ENCODE measurements at regions not wholly inside any gene's neighbourhood (a gene's known extent, or its start where the extent isn't known, plus 50 kb on each side); places are given as distances from the start of the nearest gene placed in this dataset.

DNA sequence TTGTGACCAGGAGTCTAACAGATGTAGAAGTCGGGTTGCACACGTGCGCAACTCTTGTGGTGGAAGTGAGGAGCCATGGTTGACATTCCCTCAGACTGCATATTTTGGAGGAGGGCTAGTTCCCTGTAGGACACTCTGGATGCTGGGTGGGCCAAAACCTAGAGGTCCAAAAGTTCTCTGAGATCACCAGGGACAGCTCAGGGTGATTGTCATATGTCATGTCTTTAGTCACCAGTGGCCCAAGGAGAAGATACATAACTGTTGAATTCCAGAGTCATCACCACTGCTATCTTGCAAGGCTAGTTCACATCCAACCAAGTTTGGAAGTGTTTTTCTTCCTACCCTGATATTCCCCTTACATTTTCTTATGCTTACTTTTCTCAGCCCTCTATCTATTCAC is 95.2 kb upstream of the C3orf80 start:
- no peaks in the 10 kb centered on the region for H3K79me2 ChIP-seq (ENCODE audit: insufficient read depth, low read length)
- no peaks in the 10 kb centered on the region for H3K9me3 ChIP-seq (ENCODE audit: low read length)
- no peak overlapping the region for H3K27ac ChIP-seq (ENCODE audit: extremely low read length, insufficient read depth, low read length)
- no peak overlapping the region for H2AFZ ChIP-seq (ENCODE audit: low read length)
- no peak overlapping the region for H3K4me3 ChIP-seq (replicated peaks in 1 of 3; ENCODE audit: insufficient read depth in 1 of 3, low read depth in 2 of 3, low read length in 3 of 3)
- BruUV-seq (replicated peaks), result no TSS peak
- no peaks in the 10 kb centered on the region for H3K36me3 ChIP-seq (replicated peaks in 1 of 2; ENCODE audit: control insufficient read depth in 1 of 2, insufficient read depth in 2 of 2, low read length in 2 of 2)
- intact Hi-C loops (cut with micrococcal nuclease; ENCODE audit: unreplicated experiment) (loop anchor here (5.0 kb wide), 1 partner anchor 83 kb away; no protein-coding TSS in a partner anchor), in situ Hi-C loops (cut with HindIII; ENCODE audit: extremely low pct_ligation_motif_present, low pct_unique_long_range_greater_than_20kb) (loop anchor here (5.0 kb wide), 1 partner anchor 93 kb away; no protein-coding TSS in a partner anchor)
- DNase-seq (ENCODE audit: low spot score) (no peak), FAIRE-seq (no peak), ATAC-seq (no peak)
- no peak overlapping the region for H3K9ac ChIP-seq (ENCODE audit: insufficient read depth, low read depth, low read length)
- no peaks in the 10 kb centered on the region for H3K27me3 ChIP-seq (ENCODE audit: control insufficient read depth in 1 of 2, insufficient read depth in 2 of 2, low read length in 2 of 2)
- no peak overlapping the region for H3K4me2 ChIP-seq (ENCODE audit: low read depth, low read length)
- 79% methylated on average over 3 of the region's 3 CpGs for WGBS (ENCODE audit: low lambda C conversion rate)
- no peaks in the 10 kb centered on the region for H3K4me1 ChIP-seq (ENCODE audit: insufficient read depth, low read length)
- no peak for TF ChIP-seq ZNF256 (CRISPR knock-in tag; conservative IDR thresholded peaks at IDR 0.05)
- TF ChIP-seq, protein P1, sequence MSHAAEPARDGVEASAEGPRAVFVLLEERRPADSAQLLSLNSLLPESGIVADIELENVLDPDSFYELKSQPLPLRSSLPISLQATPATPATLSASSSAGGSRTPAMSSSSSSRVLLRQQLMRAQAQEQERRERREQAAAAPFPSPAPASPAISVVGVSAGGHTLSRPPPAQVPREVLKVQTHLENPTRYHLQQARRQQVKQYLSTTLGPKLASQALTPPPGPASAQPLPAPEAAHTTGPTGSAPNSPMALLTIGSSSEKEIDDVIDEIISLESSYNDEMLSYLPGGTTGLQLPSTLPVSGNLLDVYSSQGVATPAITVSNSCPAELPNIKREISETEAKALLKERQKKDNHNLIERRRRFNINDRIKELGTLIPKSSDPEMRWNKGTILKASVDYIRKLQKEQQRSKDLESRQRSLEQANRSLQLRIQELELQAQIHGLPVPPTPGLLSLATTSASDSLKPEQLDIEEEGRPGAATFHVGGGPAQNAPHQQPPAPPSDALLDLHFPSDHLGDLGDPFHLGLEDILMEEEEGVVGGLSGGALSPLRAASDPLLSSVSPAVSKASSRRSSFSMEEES (CRISPR knock-in tag; IDR thresholded peaks at IDR 0.05), result no peak
- TF ChIP-seq KDM5A (IDR thresholded peaks at IDR 0.05; ENCODE audit: borderline replicate concordance, low read length), result no peak
- TF ChIP-seq ZNF230 (CRISPR knock-in tag; IDR thresholded peaks at IDR 0.05), result no peak
- no peak for TF ChIP-seq HOXD1 (CRISPR knock-in tag; IDR thresholded peaks at IDR 0.05)
- no peak for TF ChIP-seq POLR2AphosphoS5 (IDR thresholded peaks at IDR 0.05; ENCODE audit: low read depth, low read length)
- TF ChIP-seq JUN (CRISPR knock-in tag; IDR thresholded peaks at IDR 0.05), result no peak
- no peak for TF ChIP-seq ZNF17 (CRISPR knock-in tag; IDR thresholded peaks at IDR 0.05)
- TF ChIP-seq, protein P2, sequence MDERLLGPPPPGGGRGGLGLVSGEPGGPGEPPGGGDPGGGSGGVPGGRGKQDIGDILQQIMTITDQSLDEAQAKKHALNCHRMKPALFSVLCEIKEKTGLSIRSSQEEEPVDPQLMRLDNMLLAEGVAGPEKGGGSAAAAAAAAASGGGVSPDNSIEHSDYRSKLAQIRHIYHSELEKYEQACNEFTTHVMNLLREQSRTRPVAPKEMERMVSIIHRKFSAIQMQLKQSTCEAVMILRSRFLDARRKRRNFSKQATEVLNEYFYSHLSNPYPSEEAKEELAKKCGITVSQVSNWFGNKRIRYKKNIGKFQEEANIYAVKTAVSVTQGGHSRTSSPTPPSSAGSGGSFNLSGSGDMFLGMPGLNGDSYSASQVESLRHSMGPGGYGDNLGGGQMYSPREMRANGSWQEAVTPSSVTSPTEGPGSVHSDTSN (CRISPR knock-in tag; IDR thresholded peaks at IDR 0.05), result no peak
- no peak for TF ChIP-seq CENPX (CRISPR knock-in tag; IDR thresholded peaks at IDR 0.05)
- TF ChIP-seq SNAPC2 (CRISPR knock-in tag; IDR thresholded peaks at IDR 0.05), result no peak
- no peaks in the 10 kb centered on the region for H4K20me1 ChIP-seq (ENCODE audit: insufficient read depth, low read length)
- POLR2A ChIA-PET, result no interaction called here
- CTCF ChIA-PET (ENCODE audit: low intra/inter-chr PET ratio, low total read pairs), result no interaction called here
